C4-2B (cell line): ENCODE measurements at regions not wholly inside any gene's neighbourhood (a gene's known extent, or its start where the extent isn't known, plus 50 kb on each side); places are given as distances from the start of the nearest gene placed in this dataset.

Experiments used
- H3K27ac ChIP-seq: fragments of 450-650 bp; 2 replicates; pipeline ENCODE4 v1.5.1; 2017
- ZFX ChIP-seq: fragments of 450-650 bp; IDR thresholded peaks from 2 replicates; pipeline ENCODE4 v1.6.1; 2017
- TF ChIP-seq, protein P1 (sequence below): fragments of 450-650 bp; conservative IDR thresholded peaks from 2 replicates; pipeline ENCODE4 v1.5.1; 2017; ENCODE audit warnings: mild to moderate bottlenecking

- H3K27ac ChIP-seq: no peak overlapping the region
- TF ChIP-seq, protein P1, sequence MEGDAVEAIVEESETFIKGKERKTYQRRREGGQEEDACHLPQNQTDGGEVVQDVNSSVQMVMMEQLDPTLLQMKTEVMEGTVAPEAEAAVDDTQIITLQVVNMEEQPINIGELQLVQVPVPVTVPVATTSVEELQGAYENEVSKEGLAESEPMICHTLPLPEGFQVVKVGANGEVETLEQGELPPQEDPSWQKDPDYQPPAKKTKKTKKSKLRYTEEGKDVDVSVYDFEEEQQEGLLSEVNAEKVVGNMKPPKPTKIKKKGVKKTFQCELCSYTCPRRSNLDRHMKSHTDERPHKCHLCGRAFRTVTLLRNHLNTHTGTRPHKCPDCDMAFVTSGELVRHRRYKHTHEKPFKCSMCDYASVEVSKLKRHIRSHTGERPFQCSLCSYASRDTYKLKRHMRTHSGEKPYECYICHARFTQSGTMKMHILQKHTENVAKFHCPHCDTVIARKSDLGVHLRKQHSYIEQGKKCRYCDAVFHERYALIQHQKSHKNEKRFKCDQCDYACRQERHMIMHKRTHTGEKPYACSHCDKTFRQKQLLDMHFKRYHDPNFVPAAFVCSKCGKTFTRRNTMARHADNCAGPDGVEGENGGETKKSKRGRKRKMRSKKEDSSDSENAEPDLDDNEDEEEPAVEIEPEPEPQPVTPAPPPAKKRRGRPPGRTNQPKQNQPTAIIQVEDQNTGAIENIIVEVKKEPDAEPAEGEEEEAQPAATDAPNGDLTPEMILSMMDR: no peak
- no peak for TF ChIP-seq ZFX
These were observed 102.0 kb upstream of the CDH5 start for GRCh38 chr16:66264311-66265047.

GRCh38 chr16:66263973-66264310 is 102.5 kb upstream of the CDH5 start:
- no peak for TF ChIP-seq ZFX
- TF ChIP-seq, protein P1: no peak
- no peak overlapping the region for H3K27ac ChIP-seq

DNA sequence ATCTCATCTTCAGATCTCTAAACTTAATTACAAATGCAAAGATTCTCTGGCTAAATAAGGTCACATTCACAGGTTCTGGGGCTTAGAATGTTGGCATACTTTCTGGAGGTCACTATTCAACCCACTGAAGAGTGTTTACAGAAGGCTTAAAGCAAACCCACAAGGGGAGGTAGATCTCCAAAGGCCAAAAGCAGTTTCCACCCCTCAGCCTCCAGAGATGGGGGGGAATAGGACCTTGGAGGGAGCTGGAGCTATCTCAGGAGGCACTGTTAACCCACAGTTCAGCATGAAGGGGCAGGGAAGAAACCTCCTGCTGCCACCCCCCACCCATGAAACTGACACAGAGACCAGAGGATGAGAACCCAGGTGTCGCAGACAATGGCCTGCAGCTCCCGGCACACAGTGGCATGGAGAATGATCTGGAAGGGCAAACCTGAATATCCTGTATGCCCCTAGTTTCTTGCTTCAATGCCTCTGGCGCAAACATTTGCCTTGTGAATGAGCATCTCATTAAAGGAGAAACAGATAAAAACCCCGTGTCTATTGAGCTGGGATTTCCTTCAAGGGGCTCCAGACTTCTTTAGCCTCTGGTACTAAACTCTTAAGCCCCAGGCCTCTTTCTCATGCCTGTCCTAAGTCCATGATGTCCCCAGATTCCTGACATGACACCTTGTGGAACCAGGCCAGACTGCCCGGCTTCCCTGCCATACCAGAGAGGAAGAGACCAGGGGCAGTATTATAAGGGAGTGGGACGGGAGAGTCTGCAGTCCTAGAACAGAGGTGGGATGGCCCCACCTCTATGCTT is 103.1 kb upstream of the CDH5 start:
- no peak for TF ChIP-seq ZFX
- TF ChIP-seq, protein P1: no peak
- no peak overlapping the region for H3K27ac ChIP-seq

DNA sequence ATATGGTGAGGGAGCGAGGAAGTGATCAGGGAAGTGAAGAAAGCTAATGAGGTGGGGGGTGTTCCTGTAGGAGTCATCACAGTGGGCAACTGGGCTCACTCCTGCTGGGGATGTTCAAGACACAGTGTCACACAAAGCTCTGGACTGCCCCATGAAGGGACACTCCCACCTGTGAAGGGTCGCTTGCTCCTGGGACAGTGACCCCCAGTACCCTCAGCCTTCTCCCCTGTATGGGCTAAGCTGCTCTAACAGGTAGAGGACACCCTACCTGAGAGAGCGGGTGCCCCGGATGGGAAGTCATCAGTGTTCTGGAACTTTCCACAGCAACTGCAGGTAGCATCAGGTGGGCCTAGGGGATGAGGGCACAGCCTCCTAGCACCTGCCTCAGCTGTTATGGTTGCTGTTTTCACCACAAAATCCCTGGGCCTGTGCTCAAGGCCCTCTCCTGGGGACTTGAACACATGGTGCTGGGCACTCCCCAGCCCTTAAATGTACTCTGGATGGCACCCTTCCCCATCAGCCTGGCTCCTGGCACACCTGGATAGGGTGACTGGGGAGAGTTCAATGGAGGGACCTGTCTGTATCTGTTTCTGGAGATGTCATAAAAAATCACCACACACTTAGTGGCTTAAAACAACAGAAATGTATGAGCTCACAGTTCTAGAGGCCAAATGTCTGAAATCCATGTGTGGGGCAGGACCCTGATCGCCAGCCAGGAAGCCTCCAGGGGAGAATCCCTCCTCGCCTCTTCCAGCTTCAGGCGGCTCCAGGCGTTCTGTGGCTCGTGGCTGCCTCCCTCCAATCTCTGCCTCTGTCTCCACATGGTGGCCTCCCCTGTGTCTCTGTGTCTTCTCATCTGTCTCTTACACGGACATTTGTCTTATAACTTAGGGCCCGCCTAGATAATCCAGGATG is 104.0 kb upstream of the CDH5 start:
- H3K27ac ChIP-seq: no peak overlapping the region
- TF ChIP-seq, protein P1: no peak
- TF ChIP-seq ZFX: no peak

- no peak for TF ChIP-seq ZFX
- TF ChIP-seq, protein P1: no peak
- no peak overlapping the region for H3K27ac ChIP-seq
These were observed 104.7 kb upstream of the CDH5 start for GRCh38 chr16:66261826-66262225.

DNA sequence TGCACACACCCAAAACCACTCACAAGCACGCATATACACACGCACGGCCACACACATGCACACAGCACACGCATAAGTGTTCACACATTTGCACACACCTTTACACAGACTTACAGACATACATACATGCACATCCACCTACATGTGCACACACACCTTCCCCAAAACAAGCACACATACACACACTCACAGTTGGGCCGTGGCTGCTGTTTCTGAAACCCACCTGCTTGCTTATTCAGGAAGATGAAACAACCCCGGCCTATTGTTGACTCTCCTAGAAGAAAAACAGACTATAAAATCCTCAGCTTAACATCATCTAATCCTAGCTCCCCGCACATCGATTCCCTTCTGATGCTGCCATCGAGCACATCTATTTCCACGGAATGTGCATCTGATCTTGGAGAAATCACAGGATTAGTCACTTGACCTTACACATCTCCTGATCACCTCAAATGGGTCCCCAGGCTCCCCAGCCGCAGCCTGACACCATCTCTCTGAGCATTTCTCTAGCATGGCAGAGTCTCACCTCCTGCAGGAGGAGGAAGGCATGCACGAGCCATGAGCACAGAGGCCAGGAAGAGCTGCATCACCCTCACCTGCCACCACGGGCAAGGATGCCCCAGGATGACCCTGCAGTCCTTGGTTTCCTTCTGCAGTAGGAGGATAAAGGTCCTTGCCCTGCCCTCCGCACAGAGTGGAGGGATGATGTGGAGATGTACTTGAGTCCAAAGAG is 105.8 kb upstream of the CDH5 start:
- TF ChIP-seq, protein P1: no peak
- TF ChIP-seq ZFX: no peak
- no peak overlapping the region for H3K27ac ChIP-seq
